GM21723 (cell line): ENCODE measurements at regions not wholly inside any gene's neighbourhood (a gene's known extent, or its start where the extent isn't known, plus 50 kb on each side); places are given as distances from the start of the nearest gene placed in this dataset.
"Not testable (repeated sequence)": the region's sequence is repeated elsewhere in the genome, so short reads cannot be mapped to it uniquely, and the experiment has no call there.

ENCODE experiments used
- ATAC-seq: cut with Tn5 transposase; IDR thresholded peaks from one replicate; pipeline ENCODE4 v1.9.1; 2021; ENCODE audit warnings: mild to moderate bottlenecking, moderate library complexity; ENCODE audit not compliant: unreplicated experiment

- no peak for ATAC-seq
Measured at GRCh38 chr6:103119056-103119455, 1725.5 kb downstream of the GRIK2 start.

- no peak for ATAC-seq
Measured at GRCh38 chr6:103114582-103114981, 1721.1 kb downstream of the GRIK2 start.

GRCh38 chr6:103113416-103113815 is 1719.9 kb downstream of the GRIK2 start:
- no peak for ATAC-seq

GRCh38 chr6:103107985-103108384 is 1714.5 kb downstream of the GRIK2 start:
- no peak for ATAC-seq

GRCh38 chr6:103105686-103106085 is 1712.2 kb downstream of the GRIK2 start:
- no peak for ATAC-seq

- no peak for ATAC-seq
Measured at GRCh38 chr6:103101267-103101666, 1707.8 kb downstream of the GRIK2 start.

GRCh38 chr6:103092414-103092813 is 1698.9 kb downstream of the GRIK2 start:
- ATAC-seq: not testable (repeated sequence)

- ATAC-seq: no peak
Measured at GRCh38 chr6:103085801-103086200, 1692.3 kb downstream of the GRIK2 start.

GRCh38 chr6:103081876-103082630 is 1688.5 kb downstream of the GRIK2 start:
- no peak for ATAC-seq

GRCh38 chr6:103081126-103081525 is 1687.6 kb downstream of the GRIK2 start:
- no peak for ATAC-seq

- no peak for ATAC-seq
Measured at GRCh38 chr6:103080497-103080896, 1687.0 kb downstream of the GRIK2 start.

GRCh38 chr6:103079867-103080266 is 1686.4 kb downstream of the GRIK2 start:
- ATAC-seq: peak; percentile 55

GRCh38 chr6:103062136-103062535 is 1668.6 kb downstream of the GRIK2 start:
- no peak for ATAC-seq

- ATAC-seq: no peak
Measured at GRCh38 chr6:103047567-103047966, 1654.1 kb downstream of the GRIK2 start.

- no peak for ATAC-seq
Measured at GRCh38 chr6:103042336-103042735, 1648.8 kb downstream of the GRIK2 start.

- ATAC-seq: no peak
Measured at GRCh38 chr6:103036846-103037245, 1643.3 kb downstream of the GRIK2 start.

GRCh38 chr6:103027271-103027931 is 1633.9 kb downstream of the GRIK2 start:
- no peak for ATAC-seq

- no peak for ATAC-seq
Measured at GRCh38 chr6:103018426-103018825, 1624.9 kb downstream of the GRIK2 start.

- no peak for ATAC-seq
Measured at GRCh38 chr6:103017878-103018277, 1624.4 kb downstream of the GRIK2 start.

GRCh38 chr6:103011605-103012004 is 1618.1 kb downstream of the GRIK2 start:
- ATAC-seq: no peak

- no peak for ATAC-seq
Measured at GRCh38 chr6:103002282-103002681, 1608.8 kb downstream of the GRIK2 start.

GRCh38 chr6:103001724-103002123 is 1608.2 kb downstream of the GRIK2 start:
- ATAC-seq: no peak
